ENCODE measurements at regions not wholly inside any gene's neighbourhood (a gene's known extent, or its start where the extent isn't known, plus 50 kb on each side); places are given as distances from the start of the nearest gene placed in this dataset.

DNA sequence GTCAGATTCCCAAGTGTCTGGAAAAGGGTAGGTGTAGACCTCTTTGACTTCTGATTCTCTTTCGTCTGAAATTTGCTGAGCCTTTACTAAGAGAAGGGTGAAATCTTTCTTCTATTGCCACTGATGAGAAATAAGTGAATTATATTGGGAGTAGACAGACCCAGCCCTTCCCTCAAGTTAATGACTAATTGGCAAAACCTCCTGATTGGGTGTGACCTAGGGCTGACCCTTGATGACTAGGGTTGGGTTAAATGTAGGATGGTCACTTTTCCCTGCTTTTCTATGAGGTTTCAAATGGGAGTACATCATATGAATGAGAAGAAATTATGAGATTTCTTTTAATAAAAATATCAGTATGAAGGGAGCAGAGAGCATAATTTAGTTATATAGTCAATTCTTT lies 73.4 kb upstream of the C5orf46 start:
- Histone ChIP-seq H3K27me3 (ENCODE audit: control insufficient read depth, low read length) (no peaks in the 10 kb centered on the region), H3F3A (ENCODE audit: control insufficient read depth, insufficient read depth) (no peaks in the 10 kb centered on the region), H3K4me3 (ENCODE audit: low read length) (no peak overlapping the region), H3K4me2 (ENCODE audit: low read length) (no peak overlapping the region), H3K79me2 (ENCODE audit: control insufficient read depth, low read length) (no peaks in the 10 kb centered on the region), H4K20me1 (ENCODE audit: control insufficient read depth, insufficient read depth, low read depth, low read length) (no peaks in the 10 kb centered on the region), H3K4me1 (ENCODE audit: control insufficient read depth, low read length) (no peaks in the 10 kb centered on the region), H3K27ac (ENCODE audit: low read depth, low read length) (no peak overlapping the region), H3K9me3 (ENCODE audit: control insufficient read depth, insufficient read depth, low read length) (no peaks in the 10 kb centered on the region), H3K36me3 (ENCODE audit: control insufficient read depth, low read length) (no peaks in the 10 kb centered on the region), H3K9me2 (replicated peaks; ENCODE audit: control insufficient read depth, low read length) (no peaks in the 10 kb centered on the region)
- TF ChIP-seq EZH2phosphoT487 (IDR thresholded peaks at IDR 0.05; ENCODE audit: borderline replicate concordance, low read length), result no peak
- TF ChIP-seq, protein P1, sequence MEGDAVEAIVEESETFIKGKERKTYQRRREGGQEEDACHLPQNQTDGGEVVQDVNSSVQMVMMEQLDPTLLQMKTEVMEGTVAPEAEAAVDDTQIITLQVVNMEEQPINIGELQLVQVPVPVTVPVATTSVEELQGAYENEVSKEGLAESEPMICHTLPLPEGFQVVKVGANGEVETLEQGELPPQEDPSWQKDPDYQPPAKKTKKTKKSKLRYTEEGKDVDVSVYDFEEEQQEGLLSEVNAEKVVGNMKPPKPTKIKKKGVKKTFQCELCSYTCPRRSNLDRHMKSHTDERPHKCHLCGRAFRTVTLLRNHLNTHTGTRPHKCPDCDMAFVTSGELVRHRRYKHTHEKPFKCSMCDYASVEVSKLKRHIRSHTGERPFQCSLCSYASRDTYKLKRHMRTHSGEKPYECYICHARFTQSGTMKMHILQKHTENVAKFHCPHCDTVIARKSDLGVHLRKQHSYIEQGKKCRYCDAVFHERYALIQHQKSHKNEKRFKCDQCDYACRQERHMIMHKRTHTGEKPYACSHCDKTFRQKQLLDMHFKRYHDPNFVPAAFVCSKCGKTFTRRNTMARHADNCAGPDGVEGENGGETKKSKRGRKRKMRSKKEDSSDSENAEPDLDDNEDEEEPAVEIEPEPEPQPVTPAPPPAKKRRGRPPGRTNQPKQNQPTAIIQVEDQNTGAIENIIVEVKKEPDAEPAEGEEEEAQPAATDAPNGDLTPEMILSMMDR (IDR thresholded peaks at IDR 0.05; ENCODE audit: low read depth, low read length, poor library complexity, severe bottlenecking), result no peak

DNA sequence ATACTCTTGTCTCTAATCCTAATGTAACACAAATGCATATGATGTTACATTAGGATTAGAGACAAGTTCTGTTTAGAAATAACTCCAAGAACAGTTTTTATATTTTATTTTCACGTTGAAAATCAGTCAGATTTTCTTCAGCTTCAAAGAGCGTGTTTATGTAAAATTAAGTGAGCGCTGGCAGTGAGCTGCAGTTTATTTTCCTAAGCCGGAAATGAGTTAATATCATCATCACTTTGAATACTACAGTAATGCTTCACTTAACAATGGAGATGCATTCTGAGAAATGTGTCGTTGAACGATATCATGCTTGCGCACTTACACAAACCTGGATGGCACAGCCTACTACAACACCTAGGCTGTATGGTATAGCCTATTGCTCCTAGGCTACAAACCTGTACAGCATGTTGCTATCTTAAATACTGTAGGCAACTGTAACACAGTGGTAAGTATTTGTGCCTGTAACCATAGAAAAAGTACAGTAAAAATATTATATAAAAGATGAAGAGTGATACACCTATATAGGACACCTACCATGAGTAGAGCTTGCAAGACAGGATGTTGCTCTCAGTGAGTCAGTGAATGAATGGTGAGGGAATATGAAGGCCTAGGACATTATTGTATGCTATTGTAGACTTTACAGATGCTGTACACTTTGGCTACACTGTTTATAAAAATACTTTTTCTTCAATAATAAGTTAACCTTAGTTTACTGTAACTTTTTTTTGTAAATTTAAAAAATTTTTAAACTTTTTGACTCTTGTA lies 65.9 kb upstream of the C5orf46 start:
- Histone ChIP-seq H3K79me2 (ENCODE audit: control insufficient read depth, low read length) (no peaks in the 10 kb centered on the region), H3F3A (ENCODE audit: control insufficient read depth, insufficient read depth) (no peaks in the 10 kb centered on the region), H4K20me1 (ENCODE audit: control insufficient read depth, insufficient read depth, low read depth, low read length) (no peaks in the 10 kb centered on the region), H3K9me2 (replicated peaks; ENCODE audit: control insufficient read depth, low read length) (no peaks in the 10 kb centered on the region), H3K4me2 (ENCODE audit: low read length) (no peak overlapping the region), H3K4me1 (ENCODE audit: control insufficient read depth, low read length) (no peaks in the 10 kb centered on the region), H3K9me3 (ENCODE audit: control insufficient read depth, insufficient read depth, low read length) (no peaks in the 10 kb centered on the region), H3K27ac (ENCODE audit: low read depth, low read length) (no peak overlapping the region), H3K4me3 (ENCODE audit: low read length) (no peak overlapping the region), H3K27me3 (ENCODE audit: control insufficient read depth, low read length) (no peaks in the 10 kb centered on the region), H3K36me3 (ENCODE audit: control insufficient read depth, low read length) (no peaks in the 10 kb centered on the region)
- no peak for TF ChIP-seq EZH2phosphoT487 (IDR thresholded peaks at IDR 0.05; ENCODE audit: borderline replicate concordance, low read length)
- TF ChIP-seq, protein P1 (IDR thresholded peaks at IDR 0.05; ENCODE audit: low read depth, low read length, poor library complexity, severe bottlenecking), result no peak

DNA sequence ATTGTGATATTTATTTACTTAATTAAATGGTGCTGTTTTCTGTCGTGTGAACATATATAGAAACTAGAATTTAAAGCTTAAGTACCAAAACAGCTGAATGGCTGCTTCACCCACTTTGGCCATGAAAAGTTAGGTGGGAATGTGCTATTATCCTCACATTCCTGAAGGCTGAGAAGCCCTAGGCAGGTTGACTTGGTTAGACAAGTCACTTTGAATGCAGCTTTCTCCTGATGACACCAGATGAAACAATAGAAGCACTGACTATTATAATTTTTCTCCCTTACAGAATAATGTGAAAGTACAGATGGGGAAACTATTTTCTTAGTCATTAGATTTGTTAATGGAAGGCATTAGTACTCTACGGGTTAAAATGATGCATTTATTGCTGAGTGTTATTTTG lies 65.1 kb upstream of the C5orf46 start:
- no peaks in the 10 kb centered on the region for H3K9me3 ChIP-seq (ENCODE audit: control insufficient read depth, insufficient read depth, low read length)
- H3K4me1 ChIP-seq (ENCODE audit: control insufficient read depth, low read length), result no peaks in the 10 kb centered on the region
- TF ChIP-seq, protein P1 (IDR thresholded peaks at IDR 0.05; ENCODE audit: low read depth, low read length, poor library complexity, severe bottlenecking), result no peak
- TF ChIP-seq EZH2phosphoT487 (IDR thresholded peaks at IDR 0.05; ENCODE audit: borderline replicate concordance, low read length), result no peak
- H3K27me3 ChIP-seq (ENCODE audit: control insufficient read depth, low read length), result no peaks in the 10 kb centered on the region
- H3K27ac ChIP-seq (ENCODE audit: low read depth, low read length), result no peak overlapping the region
- H3K4me2 ChIP-seq (ENCODE audit: low read length), result no peak overlapping the region
- no peaks in the 10 kb centered on the region for H3K9me2 ChIP-seq (replicated peaks; ENCODE audit: control insufficient read depth, low read length)
- H3K36me3 ChIP-seq (ENCODE audit: control insufficient read depth, low read length), result no peaks in the 10 kb centered on the region
- no peaks in the 10 kb centered on the region for H4K20me1 ChIP-seq (ENCODE audit: control insufficient read depth, insufficient read depth, low read depth, low read length)
- no peak overlapping the region for H3K4me3 ChIP-seq (ENCODE audit: low read length)
- H3F3A ChIP-seq (ENCODE audit: control insufficient read depth, insufficient read depth), result no peaks in the 10 kb centered on the region
- H3K79me2 ChIP-seq (ENCODE audit: control insufficient read depth, low read length), result no peaks in the 10 kb centered on the region

Data from DOHH2 (cell line).